ENCODE measurements at regions not wholly inside any gene's neighbourhood (a gene's known extent, or its start where the extent isn't known, plus 50 kb on each side); places are given as distances from the start of the nearest gene placed in this dataset.

GRCh38 chr21:33155005-33155404 lies 74.7 kb upstream of the IFNAR2 start:
- no peaks in the 10 kb centered on the region for H3K9me3 ChIP-seq (ENCODE audit: control insufficient read depth, insufficient read depth, low read depth, low read length)
- in situ Hi-C loops (cut with HindIII; ENCODE audit: low pct_unique_long_range_greater_than_20kb, low sequenced_read_pairs) (no loop called here), intact Hi-C loops (cut with micrococcal nuclease; ENCODE audit: unreplicated experiment) (no loop called here)
- BruUV-seq (replicated peaks) = no TSS peak
- no peak for DNase-seq (ENCODE audit: low read depth, low spot score)
- no peak for ATAC-seq
- no peak overlapping the region for H3K4me3 ChIP-seq (ENCODE audit: low read depth in 2 of 2, low read length in 2 of 2)
- no peaks in the 10 kb centered on the region for H3K4me1 ChIP-seq (ENCODE audit: control insufficient read depth, insufficient read depth, low read length)
- no peak overlapping the region for H3K27ac ChIP-seq (ENCODE audit: low read length)
- peaks cover 4% of the 10 kb centered on the region; the same call in 1 of the 2 replicates for H3K27me3 ChIP-seq (ENCODE audit: control insufficient read depth, insufficient read depth, low read length)
- TF ChIP-seq POLR2AphosphoS5 (IDR thresholded peaks at IDR 0.05; ENCODE audit: low read depth, low read length) (no peak), REST (IDR thresholded peaks at IDR 0.05; ENCODE audit: insufficient read depth in 1 of 2, low read depth in 2 of 2, low read length in 1 of 2) (no peak), TCF7L2 (IDR thresholded peaks at IDR 0.05; ENCODE audit: low read depth, low read length) (no peak)
- H3K36me3 ChIP-seq (ENCODE audit: control insufficient read depth, insufficient read depth, low read length) = no peaks in the 10 kb centered on the region
- ChIA-PET POLR2A (no interaction called here), CTCF (no interaction called here)

GRCh38 chr21:33155422-33155821 lies 74.3 kb upstream of the IFNAR2 start:
- H3K9me3 ChIP-seq (ENCODE audit: control insufficient read depth, insufficient read depth, low read depth, low read length) = no peaks in the 10 kb centered on the region
- in situ Hi-C loops (cut with HindIII; ENCODE audit: low pct_unique_long_range_greater_than_20kb, low sequenced_read_pairs) (no loop called here), intact Hi-C loops (cut with micrococcal nuclease; ENCODE audit: unreplicated experiment) (no loop called here)
- no peak overlapping the region for H3K4me3 ChIP-seq (ENCODE audit: low read depth in 2 of 2, low read length in 2 of 2)
- no peak overlapping the region for H3K27ac ChIP-seq (ENCODE audit: low read length)
- ATAC-seq (no peak), DNase-seq (ENCODE audit: low read depth, low spot score) (no peak)
- peaks cover 4% of the 10 kb centered on the region; the same call in 1 of the 2 replicates for H3K27me3 ChIP-seq (ENCODE audit: control insufficient read depth, insufficient read depth, low read length)
- ChIA-PET POLR2A (interaction anchor here (0.7 kb wide), 1 partner anchor 344 kb away, joined by 3 read pairs; no protein-coding TSS in a partner anchor), CTCF (no interaction called here)
- BruUV-seq (replicated peaks) = no TSS peak
- no peaks in the 10 kb centered on the region for H3K4me1 ChIP-seq (ENCODE audit: control insufficient read depth, insufficient read depth, low read length)
- no peak for TF ChIP-seq REST (IDR thresholded peaks at IDR 0.05; ENCODE audit: insufficient read depth in 1 of 2, low read depth in 2 of 2, low read length in 1 of 2)
- TF ChIP-seq TCF7L2 (IDR thresholded peaks at IDR 0.05; ENCODE audit: low read depth, low read length) = no peak
- TF ChIP-seq POLR2AphosphoS5 (IDR thresholded peaks at IDR 0.05; ENCODE audit: low read depth, low read length) = no peak
- no peak for TF ChIP-seq SIN3A (IDR thresholded peaks at IDR 0.05; ENCODE audit: borderline replicate concordance, insufficient read depth, low read depth, low read length)
- no peak for TF ChIP-seq CTCF (IDR thresholded peaks at IDR 0.05)
- no peaks in the 10 kb centered on the region for H3K36me3 ChIP-seq (ENCODE audit: control insufficient read depth, insufficient read depth, low read length)

Data from Panc1 (cell line).